HTR-8/SVneo (cell line): ENCODE measurements at regions not wholly inside any gene's neighbourhood (a gene's known extent, or its start where the extent isn't known, plus 50 kb on each side); places are given as distances from the start of the nearest gene placed in this dataset.

Source experiments
- DNase-seq: peaks from one replicate; pipeline ENCODE4 v3.0.0; 2011; ENCODE audit warnings: low spot score, mixed read lengths; ENCODE audit not compliant: insufficient read length
- FAIRE-seq: peaks from 2 replicates; lab custom pipeline; 2011; peaks lifted over from hg19 to GRCh38; lab: Jason Lieb, UNC

GRCh38 chr7:47724335-47724982, 142.5 kb upstream of the TNS3 start:
- DNase-seq = peak; percentile 84
- peak; percentile 66 for FAIRE-seq

- FAIRE-seq (no peak), DNase-seq (no peak)
These were observed 140.2 kb upstream of the TNS3 start for GRCh38 chr7:47722126-47722525.

- DNase-seq = no peak
- no peak for FAIRE-seq
These were observed 139.8 kb upstream of the TNS3 start for GRCh38 chr7:47721670-47722069.

- no peak for DNase-seq
- FAIRE-seq = no peak
These were observed 139.0 kb upstream of the TNS3 start for GRCh38 chr7:47720907-47721244.

GRCh38 chr7:47720141-47720906, 138.4 kb upstream of the TNS3 start:
- DNase-seq = peak; percentile 54
- peak; percentile 54 for FAIRE-seq

- FAIRE-seq (no peak), DNase-seq (no peak)
These were observed 137.8 kb upstream of the TNS3 start for GRCh38 chr7:47719675-47720074.

GRCh38 chr7:47715631-47716068, 133.7 kb upstream of the TNS3 start:
- FAIRE-seq (no peak), DNase-seq (no peak)

GRCh38 chr7:47714669-47715607, 133.0 kb upstream of the TNS3 start:
- no peak for FAIRE-seq

GRCh38 chr7:47713595-47713994, 131.7 kb upstream of the TNS3 start:
- FAIRE-seq = no peak
- DNase-seq = no peak

More at GRCh38 chr7:47714669-47715607, 133.0 kb upstream of the TNS3 start:
- DNase-seq = no peak

- no peak for DNase-seq
- FAIRE-seq = no peak
These were observed 130.5 kb upstream of the TNS3 start for GRCh38 chr7:47712416-47712815.

- no peak for FAIRE-seq
- DNase-seq = no peak
These were observed 129.9 kb upstream of the TNS3 start for GRCh38 chr7:47711776-47712175.

GRCh38 chr7:47710201-47710935, 128.5 kb upstream of the TNS3 start:
- FAIRE-seq = no peak
- no peak for DNase-seq

- no peak for DNase-seq
- no peak for FAIRE-seq
These were observed 127.5 kb upstream of the TNS3 start for GRCh38 chr7:47709451-47709850.

GRCh38 chr7:47709051-47709450, 127.1 kb upstream of the TNS3 start:
- DNase-seq (no peak), FAIRE-seq (peak; percentile 13)

- DNase-seq (no peak), FAIRE-seq (no peak)
These were observed 125.7 kb upstream of the TNS3 start for GRCh38 chr7:47707583-47707982.

- no peak for FAIRE-seq
These were observed 123.0 kb upstream of the TNS3 start for GRCh38 chr7:47704936-47705335.

GRCh38 chr7:47702080-47702479, 120.2 kb upstream of the TNS3 start:
- no peak for FAIRE-seq

More at GRCh38 chr7:47704936-47705335, 123.0 kb upstream of the TNS3 start:
- DNase-seq = no peak

GRCh38 chr7:47698386-47698785, 116.5 kb upstream of the TNS3 start:
- FAIRE-seq (no peak), DNase-seq (no peak)

More at GRCh38 chr7:47702080-47702479, 120.2 kb upstream of the TNS3 start:
- DNase-seq = no peak

GRCh38 chr7:47697543-47697942, 115.6 kb upstream of the TNS3 start:
- no peak for FAIRE-seq
- no peak for DNase-seq

GRCh38 chr7:47696152-47696710, 114.3 kb upstream of the TNS3 start:
- DNase-seq (no peak), FAIRE-seq (no peak)
